NK-92 treated with Interleukin-12 subunit alpha and Interleukin-12 subunit beta, amount 100 ng/mL, for 24 hours (cell line): ENCODE measurements at regions not wholly inside any gene's neighbourhood (a gene's known extent, or its start where the extent isn't known, plus 50 kb on each side); places are given as distances from the start of the nearest gene placed in this dataset.
A peak's percentile ranks its signal among the peaks of the same experiment; 100 is the strongest.
"Not testable (repeated sequence)": the region's sequence is repeated elsewhere in the genome, so short reads cannot be mapped to it uniquely, and the experiment has no call there.

ENCODE experiments used
- DNase-seq: peaks from one replicate; lab custom pipeline; 2025; lab: John Stamatoyannopoulos, UW

GRCh38 chr3:28036599-28037575, 204.5 kb upstream of the CMC1 start:
- no peak for DNase-seq

GRCh38 chr3:28039234-28039633, 202.2 kb upstream of the CMC1 start:
- DNase-seq, result no peak

- no peak for DNase-seq
Observed at GRCh38 chr3:28039829-28040228, 201.6 kb upstream of the CMC1 start.

GRCh38 chr3:28042095-28042635, 199.3 kb upstream of the CMC1 start:
- no peak for DNase-seq

GRCh38 chr3:28042707-28043106, 198.7 kb upstream of the CMC1 start:
- DNase-seq, result no peak

GRCh38 chr3:28050120-28050519, 191.3 kb upstream of the CMC1 start:
- no peak for DNase-seq

GRCh38 chr3:28050885-28051284, 190.5 kb upstream of the CMC1 start:
- DNase-seq, result peak; percentile 16

- peak; percentile 24 for DNase-seq
Observed at GRCh38 chr3:28053759-28054158, 187.7 kb upstream of the CMC1 start.

- DNase-seq, result no peak
Observed at GRCh38 chr3:28056806-28057205, 184.6 kb upstream of the CMC1 start.

GRCh38 chr3:28057539-28057938, 183.9 kb upstream of the CMC1 start:
- DNase-seq, result no peak

GRCh38 chr3:28059199-28059598, 182.2 kb upstream of the CMC1 start:
- not testable (repeated sequence) for DNase-seq

- DNase-seq, result no peak
Observed at GRCh38 chr3:28066020-28066419, 175.4 kb upstream of the CMC1 start.

- no peak for DNase-seq
Observed at GRCh38 chr3:28067014-28067413, 174.4 kb upstream of the CMC1 start.

GRCh38 chr3:28068342-28068741, 173.1 kb upstream of the CMC1 start:
- DNase-seq, result no peak

GRCh38 chr3:28069438-28069837, 172.0 kb upstream of the CMC1 start:
- DNase-seq, result no peak

- DNase-seq, result no peak
Observed at GRCh38 chr3:28076246-28076645, 165.2 kb upstream of the CMC1 start.

- no peak for DNase-seq
Observed at GRCh38 chr3:28077572-28077971, 163.8 kb upstream of the CMC1 start.

GRCh38 chr3:28078536-28078935, 162.9 kb upstream of the CMC1 start:
- DNase-seq, result no peak

GRCh38 chr3:28080716-28081115, 160.7 kb upstream of the CMC1 start:
- DNase-seq, result no peak

- no peak for DNase-seq
Observed at GRCh38 chr3:28081533-28081947, 159.9 kb upstream of the CMC1 start.

GRCh38 chr3:28087591-28087990, 153.8 kb upstream of the CMC1 start:
- no peak for DNase-seq

- no peak for DNase-seq
Observed at GRCh38 chr3:28088811-28089526, 152.4 kb upstream of the CMC1 start.

- no peak for DNase-seq
Observed at GRCh38 chr3:28089527-28089897, 151.9 kb upstream of the CMC1 start.
